ENCODE measurements at regions not wholly inside any gene's neighbourhood (a gene's known extent, or its start where the extent isn't known, plus 50 kb on each side); places are given as distances from the start of the nearest gene placed in this dataset.
"Not testable (repeated sequence)": the region's sequence is repeated elsewhere in the genome, so short reads cannot be mapped to it uniquely, and the experiment has no call there.

GRCh38 chr2:43009448-43009847, 217.0 kb downstream of the ZFP36L2 start:
- no peak for DNase-seq

- DNase-seq = no peak
These were observed 216.0 kb upstream of the HAAO start for GRCh38 chr2:43008388-43008787.

- no peak for DNase-seq
These were observed 215.5 kb upstream of the HAAO start for GRCh38 chr2:43007901-43008300.

- DNase-seq = no peak
These were observed 214.6 kb upstream of the HAAO start for GRCh38 chr2:43006834-43007543.

- no peak for DNase-seq
These were observed 213.8 kb upstream of the HAAO start for GRCh38 chr2:43005975-43006833.

- DNase-seq = no peak
These were observed 213.0 kb upstream of the HAAO start for GRCh38 chr2:43005245-43005974.

GRCh38 chr2:43004879-43005244, 212.5 kb upstream of the HAAO start:
- DNase-seq = no peak

GRCh38 chr2:43004126-43004865, 211.9 kb upstream of the HAAO start:
- not testable (repeated sequence) for DNase-seq

GRCh38 chr2:43003702-43004101, 211.3 kb upstream of the HAAO start:
- DNase-seq = no peak

- DNase-seq = no peak
These were observed 209.5 kb upstream of the HAAO start for GRCh38 chr2:43001787-43002468.

- DNase-seq = no peak
These were observed 208.6 kb upstream of the HAAO start for GRCh38 chr2:43001055-43001378.

GRCh38 chr2:43000242-43001054, 208.1 kb upstream of the HAAO start:
- peak in 1 of 2 experiments; percentile 29 for DNase-seq

- peak; percentile 56 to 66 for DNase-seq
These were observed 207.5 kb upstream of the HAAO start for GRCh38 chr2:42999856-43000241.

GRCh38 chr2:42999391-42999841, 207.0 kb upstream of the HAAO start:
- DNase-seq = peak; percentile 60 to 66

- DNase-seq = no peak
These were observed 206.3 kb upstream of the HAAO start for GRCh38 chr2:42998721-42999120.

- DNase-seq = no peak
These were observed 204.1 kb upstream of the HAAO start for GRCh38 chr2:42996528-42996927.

GRCh38 chr2:42995752-42996422, 203.5 kb upstream of the HAAO start:
- DNase-seq = no peak

- not testable (repeated sequence) for DNase-seq
These were observed 197.1 kb upstream of the HAAO start for GRCh38 chr2:42989283-42990081.

GRCh38 chr2:42988055-42988454, 195.7 kb upstream of the HAAO start:
- not testable (repeated sequence) for DNase-seq
